GM12872 (cell line): ENCODE measurements at regions not wholly inside any gene's neighbourhood (a gene's known extent, or its start where the extent isn't known, plus 50 kb on each side); places are given as distances from the start of the nearest gene placed in this dataset.

Source experiments
- CTCF ChIP-seq: IDR thresholded peaks from 3 replicates; pipeline ENCODE4 v1.5.1; 2011; ENCODE audit warnings: low read depth, mild to moderate bottlenecking, low read length, moderate library complexity; ENCODE audit not compliant: insufficient read depth

GRCh38 chr12:94805749-94806529 lies 155.6 kb upstream of the TMCC3 start:
- no peak for TF ChIP-seq CTCF

- no peak for TF ChIP-seq CTCF
Observed at GRCh38 chr12:94803939-94804338, 153.6 kb upstream of the TMCC3 start.

DNA sequence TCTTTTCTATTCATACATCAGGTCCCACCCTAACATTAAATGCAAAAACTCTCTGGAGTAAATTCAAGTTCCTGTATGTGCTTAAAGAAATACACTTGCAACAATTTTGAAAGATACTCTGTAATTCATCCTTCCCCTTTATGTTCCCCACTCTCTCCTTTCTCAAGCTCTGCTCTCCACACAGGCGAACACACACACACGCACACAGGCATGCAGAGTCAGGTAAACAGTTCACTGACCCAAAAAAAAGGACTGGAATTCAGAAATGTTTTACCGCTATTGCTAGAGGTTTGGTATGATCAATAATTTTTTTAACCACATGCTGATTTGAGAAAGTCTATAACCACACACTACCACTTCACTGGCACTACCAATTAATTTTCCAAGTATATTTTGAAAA lies 152.4 kb upstream of the TMCC3 start:
- TF ChIP-seq CTCF, result no peak

DNA sequence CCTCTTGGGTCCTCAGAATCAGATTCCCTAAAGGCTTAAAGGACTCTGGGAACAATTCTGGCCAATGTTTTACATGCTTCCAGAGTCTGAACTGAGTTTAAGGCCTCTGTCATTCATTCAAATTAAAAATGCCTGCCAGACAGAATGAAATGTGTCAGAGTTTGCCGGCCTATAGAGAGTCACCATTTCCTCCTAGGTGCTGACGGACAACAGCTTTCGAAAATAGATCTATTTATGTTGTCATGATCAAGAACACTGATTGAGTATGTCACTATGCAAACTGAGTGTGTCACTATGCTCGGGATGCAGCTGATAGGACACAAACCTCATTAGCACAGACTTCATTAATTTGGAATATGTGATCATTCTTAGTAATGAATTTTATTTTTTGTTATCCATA lies 151.4 kb upstream of the TMCC3 start:
- no peak for TF ChIP-seq CTCF

DNA sequence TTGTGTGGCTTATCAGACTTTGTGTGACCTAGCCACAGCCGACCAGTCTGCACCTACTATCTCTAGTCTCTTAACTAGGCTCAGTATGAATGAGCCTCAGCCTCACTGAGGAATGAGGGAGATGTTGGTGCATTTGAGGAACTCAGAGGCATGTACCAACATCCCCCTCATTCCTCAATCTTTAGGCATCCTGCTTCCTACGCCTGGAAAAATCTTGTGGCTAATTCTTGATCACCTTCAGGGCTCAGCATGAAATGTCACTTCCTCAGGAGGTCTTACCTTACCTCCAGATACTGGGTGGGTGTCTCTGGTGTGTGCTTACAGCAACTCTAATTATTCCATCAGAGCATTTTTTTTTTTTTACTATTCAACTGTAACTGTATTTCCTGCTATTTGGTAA lies 148.8 kb upstream of the TMCC3 start:
- TF ChIP-seq CTCF, result no peak

- TF ChIP-seq CTCF, result no peak
Observed at GRCh38 chr12:94798113-94798512, 147.8 kb upstream of the TMCC3 start.

GRCh38 chr12:94795520-94795919 lies 145.2 kb upstream of the TMCC3 start:
- no peak for TF ChIP-seq CTCF
